ENCODE measurements at regions not wholly inside any gene's neighbourhood (a gene's known extent, or its start where the extent isn't known, plus 50 kb on each side); places are given as distances from the start of the nearest gene placed in this dataset.

DNA sequence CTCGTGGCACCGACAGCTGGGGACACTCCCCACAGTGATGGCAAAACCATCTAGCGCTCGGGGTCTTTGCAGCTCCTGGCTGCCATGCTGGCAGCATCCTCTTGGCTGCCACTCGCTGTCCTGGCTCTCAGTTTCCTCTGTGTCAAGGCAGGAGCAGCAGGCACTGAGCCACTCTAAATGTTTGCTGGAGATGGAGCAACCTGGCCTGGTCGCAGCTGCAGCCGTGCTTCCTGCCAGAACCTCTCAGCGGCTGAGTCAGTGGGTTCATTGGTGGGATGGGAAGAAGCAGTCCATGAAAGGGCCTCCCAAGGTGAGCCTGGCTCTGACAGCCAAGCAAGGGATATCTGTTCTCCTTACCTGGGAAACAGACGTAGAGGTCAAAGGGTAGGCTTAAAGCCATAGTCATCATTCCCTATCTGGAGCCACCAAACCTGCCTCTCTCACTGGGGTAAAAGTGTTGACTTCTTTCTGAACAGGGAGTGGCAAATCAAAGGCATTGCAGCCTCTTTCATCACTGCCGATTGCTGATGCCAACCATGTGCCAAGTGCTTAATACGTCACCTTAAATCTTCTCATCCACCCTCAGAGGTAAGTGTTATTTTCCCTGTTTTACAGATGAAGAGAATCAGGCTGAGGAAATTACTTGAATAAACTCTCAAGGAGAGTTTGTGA lies 304.8 kb upstream of the ZNF462 start:
- DNase-seq: no peak

DNA sequence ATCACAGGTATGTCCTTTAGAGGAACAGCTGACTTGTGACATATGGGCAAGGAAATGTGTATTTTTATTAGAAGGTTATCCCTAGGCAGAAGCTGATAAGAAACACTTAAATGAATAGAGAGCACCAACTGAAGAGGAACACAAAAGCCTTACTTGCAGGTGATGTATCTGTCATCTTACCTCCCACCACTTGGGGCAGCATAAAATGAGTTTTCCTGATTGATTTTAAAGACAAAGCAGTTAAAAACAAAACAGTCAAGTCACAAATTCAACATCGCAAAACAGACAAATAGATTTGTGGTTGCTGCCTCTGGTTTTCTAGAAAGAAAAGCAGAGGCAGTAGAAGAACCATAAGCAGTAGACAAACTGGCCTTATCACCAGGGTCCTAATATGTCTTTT lies 302.4 kb upstream of the ZNF462 start:
- no peak for DNase-seq

DNA sequence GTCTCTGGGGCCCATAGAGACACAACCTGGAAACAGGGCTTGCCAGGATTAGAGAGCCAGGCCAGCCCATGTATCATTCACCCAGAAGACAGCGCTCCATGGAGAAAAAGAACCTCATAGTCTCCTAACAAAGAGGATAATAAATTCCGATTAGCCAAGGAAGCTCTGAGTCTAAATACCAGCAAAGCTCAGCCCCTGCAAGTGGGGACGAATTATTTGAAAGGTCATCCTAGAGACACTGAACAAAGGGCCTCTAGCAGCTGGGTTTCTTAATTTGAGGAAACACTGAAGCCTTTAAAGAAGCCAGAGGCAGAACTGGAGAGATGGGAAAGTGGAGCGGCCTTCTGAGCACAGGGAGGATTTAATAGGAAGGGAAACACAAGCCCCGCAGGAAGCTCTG lies 287.1 kb upstream of the ZNF462 start:
- no peak for DNase-seq

DNA sequence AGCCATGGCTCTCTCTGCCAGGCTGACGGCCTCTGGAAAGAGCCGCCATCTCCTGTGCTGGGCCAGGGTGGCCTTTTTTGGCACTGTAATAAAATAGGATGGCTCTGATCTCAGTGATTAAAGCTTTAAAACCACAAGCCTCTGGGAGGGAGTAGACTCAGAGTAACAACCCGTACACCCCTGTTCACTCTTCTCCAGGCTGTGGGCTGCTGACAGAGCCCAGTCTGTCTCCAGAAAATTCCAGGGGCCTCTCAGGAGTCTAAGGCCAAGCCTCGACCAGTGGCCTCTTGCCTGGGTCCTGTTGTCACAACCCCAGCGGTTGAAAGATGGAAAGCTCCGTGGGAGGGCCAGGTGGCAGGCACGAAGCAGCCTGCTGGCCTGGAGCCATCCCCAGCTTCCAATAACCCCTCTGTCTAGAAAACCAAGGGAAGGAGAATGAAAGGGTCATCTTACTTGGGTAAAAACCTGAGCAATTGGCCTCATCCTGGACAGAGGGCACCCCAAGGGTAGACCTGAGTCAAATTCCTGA lies 286.7 kb upstream of the ZNF462 start:
- no peak for DNase-seq

DNA sequence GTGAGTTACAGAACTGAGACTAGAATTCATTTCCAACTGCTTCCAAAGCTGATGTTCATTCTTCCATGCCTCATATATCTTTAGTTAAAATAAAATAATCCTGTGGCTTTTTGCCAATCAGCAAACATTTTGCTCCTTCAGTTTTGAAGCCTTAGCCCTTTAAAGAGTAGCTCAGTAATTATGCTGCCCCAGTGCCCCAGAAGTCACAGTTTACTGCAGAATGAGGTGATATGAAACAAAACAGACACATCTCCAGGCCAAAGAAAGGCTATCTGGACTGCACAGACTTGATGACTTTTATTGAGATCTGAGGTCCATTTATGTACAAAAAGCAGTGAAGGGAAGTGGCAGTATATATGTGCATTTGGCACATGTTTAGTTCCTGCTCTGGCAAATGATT lies 285.8 kb upstream of the ZNF462 start:
- no peak for DNase-seq

GRCh38 chr9:106580546-106580945 lies 282.4 kb upstream of the ZNF462 start:
- no peak for DNase-seq

DNA sequence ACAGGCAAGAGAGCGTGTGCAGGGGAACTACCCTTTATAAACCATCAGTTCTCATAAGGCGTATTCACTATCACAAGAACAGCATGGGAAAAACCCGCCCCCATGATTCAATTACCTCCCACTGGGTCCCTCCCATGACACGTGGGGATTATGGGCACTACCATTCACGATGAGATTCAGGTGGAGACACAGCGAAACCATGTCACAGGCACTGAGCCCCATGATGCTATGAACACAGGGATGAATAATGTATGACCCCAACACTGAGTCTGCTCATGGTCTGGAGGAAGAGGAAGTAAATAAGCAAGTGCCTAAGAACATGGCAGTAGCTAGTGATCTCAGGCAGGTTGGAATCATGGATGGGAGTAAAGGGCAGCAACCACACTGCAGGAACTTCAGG lies 281.0 kb upstream of the ZNF462 start:
- DNase-seq: no peak

GRCh38 chr9:106583751-106584150 lies 279.2 kb upstream of the ZNF462 start:
- no peak for DNase-seq

DNA sequence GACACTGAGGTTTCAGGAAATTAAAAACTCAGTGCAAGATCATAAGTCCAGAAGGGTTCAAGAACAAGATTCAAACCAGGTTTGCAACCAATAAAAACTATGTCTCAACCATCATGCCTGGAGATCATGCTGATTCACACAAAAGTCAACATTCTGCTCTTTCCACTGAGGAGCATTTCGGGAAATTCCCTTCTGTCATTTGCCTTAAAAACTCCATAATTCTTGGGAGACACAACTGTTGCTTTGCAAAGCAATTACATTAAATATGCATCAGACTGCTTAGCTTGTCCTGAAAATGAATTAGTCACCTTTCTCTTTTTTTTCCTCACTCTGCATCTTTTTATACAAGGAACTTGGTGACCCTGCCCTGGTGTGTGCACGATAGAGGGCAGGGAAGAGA lies 275.9 kb upstream of the ZNF462 start:
- DNase-seq: no peak

DNA sequence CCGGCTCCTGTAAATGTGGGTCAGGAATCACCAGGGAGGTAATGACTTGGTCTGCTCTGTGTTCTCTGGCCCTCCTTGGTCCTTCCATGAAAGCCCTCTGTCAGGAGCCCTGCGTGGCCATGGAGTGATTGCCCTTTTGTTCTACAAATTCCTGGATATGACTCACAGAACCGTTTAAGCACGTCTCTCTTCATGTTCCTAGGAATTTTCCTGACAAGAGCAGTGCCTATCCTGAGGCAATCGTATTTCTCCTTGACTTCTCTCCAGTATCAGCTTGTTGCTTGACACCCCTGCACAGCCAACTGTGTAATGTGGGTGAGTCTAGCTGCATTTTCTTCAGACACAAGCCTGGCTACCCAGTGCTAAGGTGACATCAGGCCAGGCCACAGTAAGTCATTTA lies 274.3 kb upstream of the ZNF462 start:
- no peak for DNase-seq

GRCh38 chr9:106590759-106591505 lies 272.0 kb upstream of the ZNF462 start:
- no peak for DNase-seq

DNA sequence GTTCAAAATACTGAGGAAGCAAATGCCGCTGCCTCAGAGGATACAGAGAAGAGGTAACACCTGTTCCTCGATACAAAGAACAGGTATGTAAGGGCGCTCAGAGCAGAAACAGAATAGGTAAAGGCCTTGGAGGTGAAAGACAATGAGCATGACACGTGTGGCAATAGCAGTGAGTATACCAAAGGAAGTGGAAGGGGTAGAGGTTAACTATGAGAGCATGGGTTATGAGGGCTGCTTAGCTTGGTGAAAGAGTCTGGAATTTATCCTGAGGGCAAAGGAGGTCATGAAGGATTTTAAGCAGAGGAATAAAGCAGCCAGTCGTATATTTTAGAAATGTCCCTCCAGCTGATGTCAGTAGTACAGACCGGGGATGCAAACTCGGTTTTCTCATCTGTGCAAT lies 269.8 kb upstream of the ZNF462 start:
- no peak for DNase-seq

GRCh38 chr9:106596984-106597383 lies 266.0 kb upstream of the ZNF462 start:
- DNase-seq: no peak

GRCh38 chr9:106600955-106601560 lies 261.9 kb upstream of the ZNF462 start:
- DNase-seq: no peak

- no peak for DNase-seq
These were observed 260.6 kb upstream of the ZNF462 start for GRCh38 chr9:106602344-106602743.

DNA sequence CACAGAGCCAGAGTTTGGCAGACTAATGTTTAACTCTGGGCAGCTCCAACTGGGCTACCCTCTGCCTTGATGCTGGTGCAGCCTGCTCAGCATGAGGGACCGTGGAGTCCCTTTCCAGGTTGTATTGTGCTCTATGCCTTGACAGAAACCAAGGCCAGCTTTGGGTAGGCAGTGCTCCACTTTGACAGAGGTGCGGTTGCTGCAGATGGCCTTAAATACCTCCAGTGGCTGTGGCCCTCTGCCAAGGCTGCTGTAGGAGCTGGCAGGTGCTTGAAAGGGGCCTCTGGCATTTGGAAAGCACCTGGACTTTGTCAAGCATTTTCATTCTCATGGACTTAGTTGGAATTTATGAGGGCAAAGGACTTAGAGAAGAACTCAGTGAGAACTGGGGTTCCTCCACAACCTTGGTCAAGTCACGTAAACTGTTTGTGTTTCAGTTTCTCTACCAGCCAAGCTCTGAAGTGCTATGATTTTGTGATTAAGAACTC lies 249.7 kb upstream of the ZNF462 start:
- DNase-seq: no peak

- DNase-seq: no peak
These were observed 247.7 kb upstream of the ZNF462 start for GRCh38 chr9:106615118-106615889.

- DNase-seq: no peak
These were observed 246.9 kb upstream of the ZNF462 start for GRCh38 chr9:106616026-106616425.

DNA sequence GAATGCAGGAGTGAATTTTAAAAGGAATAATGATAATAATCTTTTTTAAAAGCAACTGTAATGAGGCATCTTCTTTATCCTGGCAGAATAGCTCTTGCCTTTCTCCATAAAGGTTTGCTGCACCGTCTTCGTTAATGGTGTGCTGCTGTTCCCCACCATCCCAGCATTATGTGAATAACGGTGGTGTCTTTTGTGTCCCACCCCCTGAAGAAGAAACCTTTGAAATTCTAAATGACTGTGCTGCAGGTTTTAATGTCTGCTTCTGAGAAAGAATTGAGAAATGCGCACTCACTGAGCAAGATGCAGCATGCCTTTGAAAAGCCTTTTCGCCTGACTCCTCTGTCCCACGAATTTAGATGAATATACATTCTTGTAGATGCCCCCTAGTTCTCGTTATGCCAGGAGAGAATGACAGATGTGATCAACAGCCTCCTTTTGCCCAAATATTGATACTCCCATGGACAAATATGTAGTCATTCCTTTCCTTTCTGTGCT lies 246.1 kb upstream of the ZNF462 start:
- DNase-seq: no peak

DNA sequence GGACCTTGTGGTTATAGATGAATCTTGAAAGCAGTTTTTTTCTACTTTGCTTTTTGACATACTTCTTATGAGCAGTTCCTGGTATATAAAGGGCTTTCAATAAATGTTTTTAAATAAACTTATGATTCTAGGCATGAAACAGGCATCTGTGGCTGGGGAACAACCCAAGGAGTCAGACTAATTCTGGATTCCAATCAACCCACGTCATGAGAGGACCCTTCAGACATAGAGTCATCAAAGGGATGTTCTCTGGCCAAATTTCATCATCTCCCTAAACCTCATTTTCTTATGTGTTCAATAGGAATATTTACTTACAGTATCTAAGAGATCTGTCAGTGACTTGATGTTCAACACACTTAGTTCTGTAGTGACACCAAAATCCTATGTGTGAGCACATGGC lies 243.8 kb upstream of the ZNF462 start:
- DNase-seq: no peak

GRCh38 chr9:106620081-106620480 lies 242.9 kb upstream of the ZNF462 start:
- DNase-seq: no peak

- no peak for DNase-seq
These were observed 242.1 kb upstream of the ZNF462 start for GRCh38 chr9:106620866-106621265.

Data from effector CD8-positive, alpha-beta T cell (primary cell).